ENCODE measurements at regions not wholly inside any gene's neighbourhood (a gene's known extent, or its start where the extent isn't known, plus 50 kb on each side); places are given as distances from the start of the nearest gene placed in this dataset.
"Not testable (repeated sequence)": the region's sequence is repeated elsewhere in the genome, so short reads cannot be mapped to it uniquely, and the experiment has no call there.

- H3K27ac ChIP-seq; H3K9me3 ChIP-seq; H3K4me1 ChIP-seq (ENCODE audit: insufficient read depth); H3K4me3 ChIP-seq; DNase-seq; H3K36me3 ChIP-seq; intact Hi-C loops (cut with DNase I); H3K27me3 ChIP-seq: not testable (repeated sequence)
- TF ChIP-seq POLR2A (IDR thresholded peaks at IDR 0.05) (peak; percentile 39), CTCF (IDR thresholded peaks at IDR 0.05) (peak in 1 of 3 donors; percentile 64)
- WGBS, 3 donors, result 73 to 78% methylated on average over 1 of the region's 2 CpGs; no CpG with 5 or more reads in 1 of the 3 donors
Measured at GRCh38 chr17:26881195-26881594, 412.7 kb upstream of the WSB1 start.

- H3K4me1 ChIP-seq (ENCODE audit: insufficient read depth); intact Hi-C loops (cut with DNase I); H3K27ac ChIP-seq; DNase-seq; H3K9me3 ChIP-seq; H3K36me3 ChIP-seq; H3K27me3 ChIP-seq; H3K4me3 ChIP-seq: not testable (repeated sequence)
- WGBS, 3 donors, result 59 to 65% methylated on average over 5 to 7 of the region's 9 CpGs; no CpG with 5 or more reads in 1 of the 3 donors
Measured at GRCh38 chr17:26882097-26882761, 411.7 kb upstream of the WSB1 start.

GRCh38 chr17:26883878-26884740, 409.8 kb upstream of the WSB1 start:
- H3K27ac ChIP-seq; H3K4me3 ChIP-seq; H3K4me1 ChIP-seq (ENCODE audit: insufficient read depth); H3K9me3 ChIP-seq; DNase-seq; intact Hi-C loops (cut with DNase I); H3K36me3 ChIP-seq; H3K27me3 ChIP-seq: not testable (repeated sequence)
- 63 to 83% (median 73%) methylated on average over 1 to 13 of the region's 16 CpGs for WGBS, 3 donors

GRCh38 chr17:26884741-26885059, 409.2 kb upstream of the WSB1 start:
- intact Hi-C loops (cut with DNase I); H3K4me1 ChIP-seq (ENCODE audit: insufficient read depth); H3K27me3 ChIP-seq; H3K36me3 ChIP-seq; H3K4me3 ChIP-seq; DNase-seq; H3K9me3 ChIP-seq; H3K27ac ChIP-seq: not testable (repeated sequence)
- WGBS, 3 donors, result 46 to 70% (median 51%) methylated on average over 3 to 4 of the region's 4 CpGs

GRCh38 chr17:26885244-26885970, 408.5 kb upstream of the WSB1 start:
- DNase-seq, result peak in 2 of 5 donors; percentile 10 to 29
- intact Hi-C loops (cut with DNase I); H3K27ac ChIP-seq; H3K9me3 ChIP-seq; H3K4me3 ChIP-seq; H3K4me1 ChIP-seq (ENCODE audit: insufficient read depth); H3K27me3 ChIP-seq; H3K36me3 ChIP-seq: not testable (repeated sequence)
- TF ChIP-seq EP300 (IDR thresholded peaks at IDR 0.05), result peak; percentile 50
- WGBS, 3 donors, result 61 to 67% (median 64%) methylated on average over 8 of the region's 8 CpGs

Data from ovary (tissue), 7 donors.